WERI-Rb-1 (cell line): ENCODE measurements at regions not wholly inside any gene's neighbourhood (a gene's known extent, or its start where the extent isn't known, plus 50 kb on each side); places are given as distances from the start of the nearest gene placed in this dataset.
"Not testable (repeated sequence)": the region's sequence is repeated elsewhere in the genome, so short reads cannot be mapped to it uniquely, and the experiment has no call there.

Experiments used
- DNase-seq: peaks from one replicate; pipeline ENCODE4 v3.0.0-alpha.2; 2020
- H3K27ac ChIP-seq: fragments of 250-450 bp; sonication (Bioruptor Pico); 2 replicates; pipeline ENCODE4 v1.5.1; 2020; ENCODE audit warnings: mild to moderate bottlenecking, moderate library complexity
- H3K27me3 ChIP-seq: fragments of 250-450 bp; sonication (Bioruptor Pico); 2 replicates; pipeline ENCODE4 v1.5.1; 2021; ENCODE audit warnings: mild to moderate bottlenecking, low read depth, moderate library complexity; ENCODE audit not compliant: insufficient read depth, severe bottlenecking
- H3K36me3 ChIP-seq: fragments of 250-450 bp; sonication (Bioruptor Pico); 2 replicates; pipeline ENCODE4 v1.5.1; 2020; ENCODE audit warnings: mild to moderate bottlenecking, moderate library complexity
- H3K4me3 ChIP-seq: 2 replicates; pipeline ENCODE4 v1.5.1; 2011; ENCODE audit warnings: low read depth, mild to moderate bottlenecking, control low read depth, low read length
- H3K9me3 ChIP-seq: fragments of 250-450 bp; sonication (Bioruptor Pico); 2 replicates; pipeline ENCODE4 v1.5.1; 2021; ENCODE audit warnings: mild to moderate bottlenecking, moderate library complexity; ENCODE audit not compliant: severe bottlenecking
- TF ChIP-seq, protein P1 (sequence below): IDR thresholded peaks from 2 replicates; pipeline ENCODE4 v1.5.1; 2011; ENCODE audit warnings: low read depth, mild to moderate bottlenecking, control low read depth, inconsistent platforms, low read length

DNA sequence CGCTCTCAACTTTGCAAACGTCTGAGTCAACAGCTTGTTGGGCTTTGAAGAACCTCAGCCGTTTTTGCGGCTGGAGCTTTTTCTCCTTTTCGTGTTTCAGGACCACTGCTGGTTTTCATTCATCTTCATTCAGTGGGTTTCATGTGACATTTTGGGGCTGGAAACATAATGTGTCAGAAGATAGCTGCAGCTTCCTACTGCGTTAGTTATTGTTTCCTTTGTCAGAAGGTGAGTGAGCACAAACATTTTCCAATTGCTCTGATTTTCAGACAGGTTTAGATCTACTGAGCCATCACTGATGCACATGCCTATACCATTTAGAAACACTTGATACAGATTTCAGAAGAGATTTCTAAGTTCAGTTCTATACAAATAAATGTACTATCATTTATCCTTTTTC lies 575.5 kb downstream of the TTLL7 start:
- not testable (repeated sequence) for H3K36me3 ChIP-seq, H3K27ac ChIP-seq, H3K4me3 ChIP-seq, DNase-seq, H3K27me3 ChIP-seq, H3K9me3 ChIP-seq

DNA sequence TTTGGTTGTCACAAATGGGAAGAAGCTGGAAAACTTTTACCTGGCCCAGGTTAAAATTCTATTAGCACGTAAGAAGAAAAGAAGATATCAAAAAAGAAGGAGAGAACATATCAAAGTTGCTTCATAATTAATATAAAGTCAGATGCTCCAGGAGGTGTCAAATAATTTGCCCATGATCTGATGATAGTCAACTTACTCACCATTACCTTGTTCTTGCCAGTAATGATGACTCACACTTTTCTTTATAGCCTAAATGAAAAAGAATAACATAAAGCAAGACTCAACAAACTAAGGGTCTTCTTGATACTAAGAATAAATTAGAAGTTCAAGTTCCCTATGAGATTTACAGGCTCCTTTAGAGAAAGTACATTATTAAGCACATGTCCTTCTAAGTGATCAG lies 580.4 kb downstream of the TTLL7 start:
- TF ChIP-seq, protein P1, sequence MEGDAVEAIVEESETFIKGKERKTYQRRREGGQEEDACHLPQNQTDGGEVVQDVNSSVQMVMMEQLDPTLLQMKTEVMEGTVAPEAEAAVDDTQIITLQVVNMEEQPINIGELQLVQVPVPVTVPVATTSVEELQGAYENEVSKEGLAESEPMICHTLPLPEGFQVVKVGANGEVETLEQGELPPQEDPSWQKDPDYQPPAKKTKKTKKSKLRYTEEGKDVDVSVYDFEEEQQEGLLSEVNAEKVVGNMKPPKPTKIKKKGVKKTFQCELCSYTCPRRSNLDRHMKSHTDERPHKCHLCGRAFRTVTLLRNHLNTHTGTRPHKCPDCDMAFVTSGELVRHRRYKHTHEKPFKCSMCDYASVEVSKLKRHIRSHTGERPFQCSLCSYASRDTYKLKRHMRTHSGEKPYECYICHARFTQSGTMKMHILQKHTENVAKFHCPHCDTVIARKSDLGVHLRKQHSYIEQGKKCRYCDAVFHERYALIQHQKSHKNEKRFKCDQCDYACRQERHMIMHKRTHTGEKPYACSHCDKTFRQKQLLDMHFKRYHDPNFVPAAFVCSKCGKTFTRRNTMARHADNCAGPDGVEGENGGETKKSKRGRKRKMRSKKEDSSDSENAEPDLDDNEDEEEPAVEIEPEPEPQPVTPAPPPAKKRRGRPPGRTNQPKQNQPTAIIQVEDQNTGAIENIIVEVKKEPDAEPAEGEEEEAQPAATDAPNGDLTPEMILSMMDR: no peak
- H3K36me3 ChIP-seq: no peaks in the 10 kb centered on the region
- H3K4me3 ChIP-seq: no peak overlapping the region
- no peak overlapping the region for H3K27ac ChIP-seq
- no peak for DNase-seq
- H3K27me3 ChIP-seq: no peaks in the 10 kb centered on the region
- H3K9me3 ChIP-seq: no peaks in the 10 kb centered on the region

DNA sequence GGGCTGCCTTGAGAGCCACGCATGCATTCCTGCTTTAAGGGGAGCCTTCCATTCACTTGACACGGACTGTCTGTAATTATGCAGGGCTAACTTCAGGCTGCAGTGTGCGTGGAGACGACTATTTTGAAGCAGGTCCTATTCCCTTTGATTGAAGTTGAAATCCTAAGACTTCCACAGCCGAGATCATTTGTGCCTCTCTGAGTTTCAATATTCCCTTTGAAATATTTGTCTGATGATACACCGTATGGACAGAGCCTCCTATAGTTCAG lies 585.2 kb downstream of the TTLL7 start:
- not testable (repeated sequence) for H3K9me3 ChIP-seq, H3K4me3 ChIP-seq, H3K27ac ChIP-seq, H3K27me3 ChIP-seq, DNase-seq, H3K36me3 ChIP-seq

DNA sequence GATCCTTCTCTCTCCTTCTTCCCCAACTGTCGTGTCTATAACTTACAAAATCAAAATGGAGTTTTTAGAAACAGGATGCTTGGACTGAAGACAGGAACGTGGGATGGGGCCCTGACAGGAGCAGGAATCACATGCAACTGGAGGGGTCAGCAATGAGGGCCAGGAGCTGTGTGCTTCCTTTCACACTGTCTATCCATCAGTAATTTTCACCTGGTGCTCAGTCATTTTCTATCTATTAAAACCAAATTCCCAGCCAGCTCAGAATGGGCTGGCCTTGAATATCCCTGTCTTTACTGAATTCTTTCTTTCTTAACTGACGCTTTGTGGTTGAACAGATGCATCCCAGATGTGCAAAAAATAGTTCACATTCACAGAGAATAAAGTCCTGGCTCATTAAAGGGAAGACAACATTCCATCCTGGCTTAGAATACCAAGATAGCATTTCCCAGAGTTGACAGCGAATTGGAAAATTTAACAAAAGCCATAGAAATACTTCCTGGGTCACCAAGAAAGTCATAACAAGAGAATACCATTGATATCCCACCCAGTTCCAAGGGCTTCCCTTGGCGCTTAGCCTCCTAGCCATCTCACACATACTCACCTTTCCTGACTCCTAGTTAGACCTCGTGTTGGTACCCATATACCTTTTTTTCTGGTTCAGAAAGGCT lies 588.1 kb downstream of the TTLL7 start:
- H3K36me3 ChIP-seq, H3K4me3 ChIP-seq, H3K9me3 ChIP-seq, H3K27ac ChIP-seq, H3K27me3 ChIP-seq, DNase-seq: not testable (repeated sequence)

DNA sequence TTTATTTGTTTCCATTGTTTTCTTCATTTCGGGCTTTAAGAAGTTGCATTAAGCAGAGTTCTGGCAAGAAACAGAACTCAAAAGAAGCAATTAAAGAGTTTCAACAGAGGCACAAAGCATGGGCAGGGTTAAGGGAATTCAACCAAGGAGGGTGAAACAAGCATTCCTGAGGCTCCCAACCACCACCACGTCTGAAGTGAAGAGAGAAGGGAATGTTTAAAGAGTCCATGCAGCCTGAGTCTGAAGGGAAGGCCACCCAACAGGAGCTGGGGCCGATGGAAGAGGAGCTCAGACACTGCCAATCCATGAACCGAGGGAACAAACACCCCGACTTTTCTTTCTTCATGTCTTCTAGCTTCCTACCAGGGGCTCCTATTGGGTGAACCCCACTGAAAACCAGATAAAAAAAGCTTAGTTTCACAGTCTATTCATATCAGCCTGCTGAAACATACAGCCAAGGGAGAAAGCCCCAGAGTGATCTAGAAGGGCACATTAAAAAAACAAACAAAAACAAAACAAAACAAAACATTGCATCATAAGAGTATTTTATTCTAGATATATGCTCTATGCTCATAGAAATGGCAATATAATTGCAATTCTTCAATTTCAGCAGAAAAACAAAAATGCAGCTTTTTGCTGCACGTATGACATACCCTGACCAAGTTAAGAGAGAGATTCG lies 592.1 kb downstream of the TTLL7 start:
- not testable (repeated sequence) for H3K9me3 ChIP-seq, H3K27me3 ChIP-seq, DNase-seq, H3K36me3 ChIP-seq, H3K27ac ChIP-seq, H3K4me3 ChIP-seq

- not testable (repeated sequence) for H3K9me3 ChIP-seq, H3K27ac ChIP-seq, H3K4me3 ChIP-seq, H3K27me3 ChIP-seq, DNase-seq, H3K36me3 ChIP-seq
These were observed 593.1 kb downstream of the TTLL7 start for GRCh38 chr1:83405789-83406188.

GRCh38 chr1:83403500-83403899 lies 595.4 kb downstream of the TTLL7 start:
- not testable (repeated sequence) for H3K36me3 ChIP-seq, H3K27me3 ChIP-seq, H3K4me3 ChIP-seq, DNase-seq, H3K27ac ChIP-seq, H3K9me3 ChIP-seq

DNA sequence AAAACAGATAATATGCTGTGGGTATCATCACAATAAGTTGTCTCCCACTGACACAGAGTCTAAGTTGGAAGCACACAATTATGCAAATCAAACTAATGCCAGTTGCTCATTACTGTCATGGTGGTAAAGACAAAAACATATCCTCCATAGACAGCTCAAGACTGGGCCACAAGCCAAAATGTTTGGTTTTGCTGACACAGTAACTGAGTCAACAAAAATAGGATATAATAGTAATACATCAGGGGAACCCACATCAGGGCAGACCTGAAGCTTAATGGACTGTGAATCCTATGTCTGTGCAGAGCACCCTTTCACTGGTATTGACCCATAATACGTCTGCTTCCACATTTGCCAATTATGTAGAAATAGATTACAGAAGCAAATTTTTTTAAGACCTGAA lies 597.8 kb downstream of the TTLL7 start:
- H3K36me3 ChIP-seq, H3K27ac ChIP-seq, H3K4me3 ChIP-seq, H3K27me3 ChIP-seq, H3K9me3 ChIP-seq, DNase-seq: not testable (repeated sequence)

DNA sequence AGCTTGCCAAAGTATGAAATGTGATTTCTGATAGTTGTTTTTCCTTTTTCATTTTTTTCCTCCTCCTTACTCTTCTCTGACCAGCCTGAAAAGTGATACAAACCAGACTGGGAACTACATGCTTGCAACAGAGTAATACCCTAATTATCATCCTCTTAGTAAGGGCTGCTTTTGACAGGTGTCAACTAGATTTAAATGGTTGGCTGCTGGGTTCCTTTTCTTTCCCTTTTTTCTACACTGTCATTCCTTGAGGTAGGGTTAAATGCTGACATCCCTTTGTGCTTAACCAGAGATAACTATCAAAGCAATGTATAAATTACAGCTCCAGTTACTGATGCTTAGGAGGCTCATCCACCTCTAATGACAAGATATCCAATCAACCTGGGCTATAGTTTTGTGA lies 598.8 kb downstream of the TTLL7 start:
- H3K27me3 ChIP-seq, DNase-seq, H3K36me3 ChIP-seq, H3K4me3 ChIP-seq, H3K27ac ChIP-seq, H3K9me3 ChIP-seq: not testable (repeated sequence)

DNA sequence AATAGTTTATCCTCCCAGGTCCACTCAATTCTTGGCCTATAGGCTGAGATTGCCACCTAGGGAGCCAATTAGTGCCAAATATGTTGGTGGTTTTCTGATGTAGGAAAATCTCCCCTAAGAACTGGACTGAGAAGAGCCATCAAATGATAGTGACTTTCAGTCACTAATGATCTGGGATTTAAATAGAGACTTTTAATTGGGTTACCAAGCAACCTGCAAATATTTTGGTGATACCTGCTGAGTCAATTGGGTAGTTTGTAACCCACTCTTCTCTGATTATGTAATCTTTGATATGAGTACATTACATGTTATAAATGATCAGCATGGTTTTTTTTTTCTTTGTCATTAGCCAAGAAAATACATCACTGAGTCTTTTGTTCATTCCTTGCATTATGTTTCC lies 600.8 kb downstream of the TTLL7 start:
- not testable (repeated sequence) for DNase-seq, H3K9me3 ChIP-seq, H3K27ac ChIP-seq, H3K4me3 ChIP-seq, H3K27me3 ChIP-seq, H3K36me3 ChIP-seq

DNA sequence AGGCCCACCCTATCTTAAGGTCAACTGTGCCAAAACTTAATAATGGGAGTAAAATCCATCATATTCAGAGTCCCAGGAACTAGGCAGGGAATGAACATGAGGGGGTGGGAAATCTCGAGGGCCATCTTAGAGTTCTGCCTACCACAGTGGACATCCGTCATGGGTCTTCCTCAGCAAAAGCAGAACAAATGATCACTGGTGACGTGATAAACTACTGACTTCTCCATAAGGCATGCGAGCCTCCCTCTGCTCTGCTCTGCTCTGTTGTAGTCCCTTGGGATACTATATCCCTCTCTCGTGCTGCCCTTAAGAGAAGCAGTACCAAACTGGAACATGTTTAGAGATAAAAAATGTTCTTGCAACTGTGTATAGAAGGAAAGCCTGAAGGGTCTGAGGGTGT lies 603.8 kb downstream of the TTLL7 start:
- not testable (repeated sequence) for H3K27ac ChIP-seq, H3K9me3 ChIP-seq, H3K36me3 ChIP-seq, DNase-seq, H3K4me3 ChIP-seq, H3K27me3 ChIP-seq

DNA sequence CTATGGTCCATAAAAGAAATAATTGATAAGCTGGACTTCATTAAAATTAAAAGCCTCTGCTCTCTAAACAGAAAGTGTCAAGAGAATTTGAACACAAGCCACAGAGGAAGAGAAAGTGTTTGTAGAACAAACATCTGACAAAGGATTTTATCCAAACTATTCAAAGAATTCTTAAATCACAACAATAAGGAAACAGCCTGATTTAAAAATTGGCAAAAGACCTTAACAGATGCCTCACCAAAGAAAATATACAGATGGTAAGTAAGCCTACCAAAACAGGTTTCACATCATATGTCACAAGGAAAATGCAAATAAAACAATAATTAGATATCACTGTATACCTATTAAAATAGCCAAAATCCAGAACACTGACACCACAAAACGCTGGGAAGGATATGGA lies 612.0 kb downstream of the TTLL7 start:
- H3K9me3 ChIP-seq, H3K36me3 ChIP-seq, H3K27ac ChIP-seq, H3K4me3 ChIP-seq, DNase-seq, H3K27me3 ChIP-seq: not testable (repeated sequence)

GRCh38 chr1:83383107-83383506 lies 615.8 kb downstream of the TTLL7 start:
- not testable (repeated sequence) for H3K36me3 ChIP-seq, H3K9me3 ChIP-seq, H3K27me3 ChIP-seq, H3K27ac ChIP-seq, H3K4me3 ChIP-seq, DNase-seq

DNA sequence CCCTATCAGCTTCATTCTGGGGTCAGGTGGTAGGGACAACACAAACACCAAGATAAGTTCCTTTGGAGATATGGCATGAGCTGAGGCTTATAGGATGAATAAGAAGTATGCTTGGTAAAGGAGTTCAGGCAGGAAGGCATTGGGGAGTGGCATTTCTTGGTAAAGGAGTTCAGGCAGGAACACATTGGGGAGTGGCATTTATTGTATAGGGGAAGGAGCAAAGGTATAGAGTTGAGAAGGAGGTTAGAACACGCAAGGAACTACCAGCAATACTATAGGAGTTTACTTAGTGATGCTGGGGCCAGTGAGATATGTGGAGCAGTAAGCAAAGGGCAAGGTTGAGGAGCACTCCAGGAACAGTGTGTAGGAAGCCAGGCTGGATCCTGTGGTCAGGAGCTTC lies 625.9 kb downstream of the TTLL7 start:
- H3K9me3 ChIP-seq, DNase-seq, H3K4me3 ChIP-seq, H3K27ac ChIP-seq, H3K36me3 ChIP-seq, H3K27me3 ChIP-seq: not testable (repeated sequence)
